ENCODE measurements at regions not wholly inside any gene's neighbourhood (a gene's known extent, or its start where the extent isn't known, plus 50 kb on each side); places are given as distances from the start of the nearest gene placed in this dataset.
"Not testable (repeated sequence)": the region's sequence is repeated elsewhere in the genome, so short reads cannot be mapped to it uniquely, and the experiment has no call there.

- no peak overlapping the region for H3K4me3 ChIP-seq (ENCODE audit: low read depth in 1 of 2, low read length in 2 of 2)
- no peaks in the 10 kb centered on the region for H3K36me3 ChIP-seq (ENCODE audit: insufficient read depth, low read length)
- H3K9ac ChIP-seq (ENCODE audit: low read depth, low read length) = no peak overlapping the region
- no peaks in the 10 kb centered on the region; the same call in 1 of the 2 replicates for H3K4me1 ChIP-seq (ENCODE audit: insufficient read depth, low read length)
- ATAC-seq (ENCODE audit: insufficient read depth, low read depth) (no peak), DNase-seq (no peak)
- no peaks in the 10 kb centered on the region for H3K27me3 ChIP-seq (ENCODE audit: insufficient read depth, low read length, poor library complexity)
- no peak overlapping the region for H3K27ac ChIP-seq (ENCODE audit: low read length)
- TF ChIP-seq EZH2 (IDR thresholded peaks at IDR 0.05; ENCODE audit: borderline replicate concordance, low read depth, low read length, severe bottlenecking) (no peak), CTCF (IDR thresholded peaks at IDR 0.05; ENCODE audit: borderline replicate concordance, extremely low read depth, low read length, poor library complexity, severe bottlenecking) (no peak)
- H3K9me3 ChIP-seq (ENCODE audit: insufficient read depth, low read length, severe bottlenecking) = no peaks in the 10 kb centered on the region
- no peak overlapping the region for H2AFZ ChIP-seq (ENCODE audit: low read depth, low read length)
- H3K79me2 ChIP-seq (ENCODE audit: insufficient read depth, low read length) = no peaks in the 10 kb centered on the region
- no peaks in the 10 kb centered on the region for H4K20me1 ChIP-seq (ENCODE audit: insufficient read depth, low read length)
- H3K4me2 ChIP-seq (ENCODE audit: insufficient read depth, low read length) = no peak overlapping the region
These were observed 60.1 kb downstream of the MAP10 start for GRCh38 chr1:232865102-232865931.

- Histone ChIP-seq H2AFZ (ENCODE audit: low read depth, low read length) (no peak overlapping the region), H3K4me2 (ENCODE audit: insufficient read depth, low read length) (no peak overlapping the region), H3K4me3 (ENCODE audit: low read depth in 1 of 2, low read length in 2 of 2) (no peak overlapping the region), H3K9me3 (ENCODE audit: insufficient read depth, low read length, severe bottlenecking) (no peaks in the 10 kb centered on the region), H4K20me1 (ENCODE audit: insufficient read depth, low read length) (no peaks in the 10 kb centered on the region), H3K79me2 (ENCODE audit: insufficient read depth, low read length) (no peaks in the 10 kb centered on the region), H3K9ac (ENCODE audit: low read depth, low read length) (no peak overlapping the region), H3K27me3 (ENCODE audit: insufficient read depth, low read length, poor library complexity) (no peaks in the 10 kb centered on the region), H3K27ac (ENCODE audit: low read length) (no peak overlapping the region), H3K36me3 (ENCODE audit: insufficient read depth, low read length) (no peaks in the 10 kb centered on the region), H3K4me1 (ENCODE audit: insufficient read depth, low read length) (no peaks in the 10 kb centered on the region; the same call in 1 of the 2 replicates)
- no peak for TF ChIP-seq CTCF (IDR thresholded peaks at IDR 0.05; ENCODE audit: borderline replicate concordance, extremely low read depth, low read length, poor library complexity, severe bottlenecking)
- TF ChIP-seq EZH2 (IDR thresholded peaks at IDR 0.05; ENCODE audit: borderline replicate concordance, low read depth, low read length, severe bottlenecking) = no peak
- ATAC-seq (ENCODE audit: insufficient read depth, low read depth) = peak; percentile 35; the same call in 1 of the 3 replicates
- peak; percentile 20 for DNase-seq
These were observed 63.7 kb downstream of the MAP10 start for GRCh38 chr1:232868793-232869491.

- not testable (repeated sequence) for H3K79me2 ChIP-seq (ENCODE audit: insufficient read depth, low read length); H4K20me1 ChIP-seq (ENCODE audit: insufficient read depth, low read length); H2AFZ ChIP-seq (ENCODE audit: low read depth, low read length); ATAC-seq (ENCODE audit: insufficient read depth, low read depth); H3K9me3 ChIP-seq (ENCODE audit: insufficient read depth, low read length, severe bottlenecking); H3K36me3 ChIP-seq (ENCODE audit: insufficient read depth, low read length); H3K4me3 ChIP-seq (ENCODE audit: low read depth in 1 of 2, low read length in 2 of 2); H3K4me2 ChIP-seq (ENCODE audit: insufficient read depth, low read length); H3K27ac ChIP-seq (ENCODE audit: low read length); H3K4me1 ChIP-seq (ENCODE audit: insufficient read depth, low read length); H3K27me3 ChIP-seq (ENCODE audit: insufficient read depth, low read length, poor library complexity); DNase-seq; H3K9ac ChIP-seq (ENCODE audit: low read depth, low read length)
These were observed 66.2 kb downstream of the MAP10 start for GRCh38 chr1:232871291-232871969.

- H2AFZ ChIP-seq (ENCODE audit: low read depth, low read length) = no peak overlapping the region
- no peaks in the 10 kb centered on the region for H3K9me3 ChIP-seq (ENCODE audit: insufficient read depth, low read length, severe bottlenecking)
- H3K4me1 ChIP-seq (ENCODE audit: insufficient read depth, low read length) = no peaks in the 10 kb centered on the region; the same call in 1 of the 2 replicates
- no peaks in the 10 kb centered on the region for H3K79me2 ChIP-seq (ENCODE audit: insufficient read depth, low read length)
- DNase-seq (no peak), ATAC-seq (ENCODE audit: insufficient read depth, low read depth) (no peak)
- H3K27me3 ChIP-seq (ENCODE audit: insufficient read depth, low read length, poor library complexity) = no peaks in the 10 kb centered on the region
- TF ChIP-seq CTCF (IDR thresholded peaks at IDR 0.05; ENCODE audit: borderline replicate concordance, extremely low read depth, low read length, poor library complexity, severe bottlenecking) = no peak
- no peak for TF ChIP-seq EZH2 (IDR thresholded peaks at IDR 0.05; ENCODE audit: borderline replicate concordance, low read depth, low read length, severe bottlenecking)
- no peak overlapping the region for H3K4me2 ChIP-seq (ENCODE audit: insufficient read depth, low read length)
- H3K27ac ChIP-seq (ENCODE audit: low read length) = no peak overlapping the region
- no peak overlapping the region for H3K9ac ChIP-seq (ENCODE audit: low read depth, low read length)
- H4K20me1 ChIP-seq (ENCODE audit: insufficient read depth, low read length) = no peaks in the 10 kb centered on the region
- no peak overlapping the region for H3K4me3 ChIP-seq (ENCODE audit: low read depth in 1 of 2, low read length in 2 of 2)
- H3K36me3 ChIP-seq (ENCODE audit: insufficient read depth, low read length) = no peaks in the 10 kb centered on the region
These were observed 67.1 kb downstream of the MAP10 start for GRCh38 chr1:232872284-232872683.

Measured in DND-41 (cell line).